ENCODE measurements at regions not wholly inside any gene's neighbourhood (a gene's known extent, or its start where the extent isn't known, plus 50 kb on each side); places are given as distances from the start of the nearest gene placed in this dataset.

GRCh38 chr5:57828221-57828620 lies 345.6 kb upstream of the ACTBL2 start:
- no peak for TF ChIP-seq EZH2 (IDR thresholded peaks at IDR 0.05; ENCODE audit: low read length, unreplicated experiment)
- TF ChIP-seq CTCF (conservative IDR thresholded peaks at IDR 0.05; ENCODE audit: low read depth, low read length), result no peak

Data from PC-3 (cell line).